Mesendoderm (in vitro differentiated cells): ENCODE measurements at regions not wholly inside any gene's neighbourhood (a gene's known extent, or its start where the extent isn't known, plus 50 kb on each side); places are given as distances from the start of the nearest gene placed in this dataset.

Experiments used
- DNase-seq: peaks from one replicate; pipeline ENCODE4 v3.0.0; 2013
- H2AK5ac ChIP-seq: 2 replicates; pipeline ENCODE4 v1.6.1; 2013; ENCODE audit warnings: low read length, inconsistent platforms
- H2BK120ac ChIP-seq: 2 replicates; pipeline ENCODE4 v1.6.1; 2013; ENCODE audit warnings: low read depth, mild to moderate bottlenecking, low read length, moderate library complexity, mixed read lengths
- H2BK15ac ChIP-seq: replicated peaks from 2 replicates; pipeline ENCODE4 v1.6.1; 2013; ENCODE audit warnings: low read depth, mild to moderate bottlenecking, moderate library complexity
- H2BK5ac ChIP-seq: 2 replicates; pipeline ENCODE4 v1.6.1; 2013; ENCODE audit warnings: low read length, inconsistent platforms
- H3K18ac ChIP-seq: 2 replicates; pipeline ENCODE4 v1.6.1; 2013; ENCODE audit warnings: mild to moderate bottlenecking, low read length, mixed read lengths
- H3K23ac ChIP-seq: one replicate; pipeline ENCODE4 v1.6.1; 2013; ENCODE audit warnings: low read length
- H3K27ac ChIP-seq: 2 replicates; pipeline ENCODE4 v1.5.1; 2013; ENCODE audit warnings: low read depth, mild to moderate bottlenecking, inconsistent platforms, low read length, moderate library complexity
- H3K27me3 ChIP-seq: 2 replicates; pipeline ENCODE4 v1.6.1; 2013; ENCODE audit warnings: low read length, control low read depth, mild to moderate bottlenecking, inconsistent platforms; ENCODE audit not compliant: insufficient read depth, poor library complexity
- H3K36me3 ChIP-seq: 2 replicates; pipeline ENCODE4 v1.6.1; 2013; ENCODE audit warnings: low read length, inconsistent platforms; ENCODE audit not compliant: control insufficient read depth, insufficient read depth
- H3K4ac ChIP-seq: one replicate; pipeline ENCODE4 v1.6.1; 2013; ENCODE audit warnings: low read depth, mild to moderate bottlenecking, low read length, moderate library complexity
- H3K4me1 ChIP-seq: 2 replicates; pipeline ENCODE4 v1.6.1; 2013; ENCODE audit warnings: low read depth, low read length, inconsistent platforms; ENCODE audit not compliant: control insufficient read depth
- H3K4me2 ChIP-seq: 2 replicates; pipeline ENCODE4 v1.6.1; 2013; ENCODE audit warnings: low read length
- H3K4me3 ChIP-seq: 2 replicates; pipeline ENCODE4 v1.5.1; 2013; ENCODE audit warnings: mild to moderate bottlenecking, low read length
- H3K56ac ChIP-seq: one replicate; pipeline ENCODE4 v1.6.1; 2013; ENCODE audit warnings: low read length
- H3K79me1 ChIP-seq: 2 replicates; pipeline ENCODE4 v1.6.1; 2013; ENCODE audit warnings: low read length, inconsistent platforms
- H3K79me2 ChIP-seq: 2 replicates; pipeline ENCODE4 v1.6.1; 2013; ENCODE audit warnings: mild to moderate bottlenecking, low read length; ENCODE audit not compliant: control insufficient read depth, insufficient read depth
- H3K9ac ChIP-seq: 2 replicates; pipeline ENCODE4 v1.6.1; 2013; ENCODE audit warnings: low read length, inconsistent platforms
- H4K5ac ChIP-seq: one replicate; pipeline ENCODE4 v1.6.1; 2013; ENCODE audit warnings: low read length
- H4K8ac ChIP-seq: one replicate; pipeline ENCODE4 v1.6.1; 2013; ENCODE audit warnings: low read depth, mild to moderate bottlenecking, control low read depth, low read length, moderate library complexity
- WGBS: extraction: QIAGEN DNeasy Blood & Tissue Kit; methylation state at CpG from one replicate; pipeline ENCODE4 v1.1.7; 2013; ENCODE audit warnings: low lambda C conversion rate, missing lambda C conversion rate; ENCODE audit not compliant: insufficient coverage; ENCODE audit errors: extremely low coverage; 5-methylcytosine and 5-hydroxymethylcytosine counted together

- H3K23ac ChIP-seq, result no peak overlapping the region
- DNase-seq, result no peak
- no peak overlapping the region for H2AK5ac ChIP-seq
- no peak overlapping the region for H4K8ac ChIP-seq
- H3K4ac ChIP-seq, result no peak overlapping the region
- H3K4me2 ChIP-seq, result no peak overlapping the region
- H2BK15ac ChIP-seq, result no peak overlapping the region
- H3K4me3 ChIP-seq, result no peak overlapping the region
- H2BK5ac ChIP-seq, result no peak overlapping the region
- H3K56ac ChIP-seq, result no peak overlapping the region
- no peaks in the 10 kb centered on the region for H3K4me1 ChIP-seq
- WGBS, result no CpG with 5 or more reads among the region's 1 CpG
- no peaks in the 10 kb centered on the region for H3K79me1 ChIP-seq
- H3K18ac ChIP-seq, result no peak overlapping the region
- no peaks in the 10 kb centered on the region for H3K79me2 ChIP-seq
- no peak overlapping the region for H3K9ac ChIP-seq
- no peak overlapping the region for H3K27ac ChIP-seq
- H3K36me3 ChIP-seq, result no peaks in the 10 kb centered on the region
- no peaks in the 10 kb centered on the region for H3K27me3 ChIP-seq
- H2BK120ac ChIP-seq, result no peak overlapping the region
- H4K5ac ChIP-seq, result no peak overlapping the region
Measured at GRCh38 chr5:67997148-67997547, 218.4 kb upstream of the PIK3R1 start.

GRCh38 chr5:67996596-67996995, 219.0 kb upstream of the PIK3R1 start:
- Histone ChIP-seq H3K79me1 (no peaks in the 10 kb centered on the region), H3K4me1 (no peaks in the 10 kb centered on the region), H3K36me3 (no peaks in the 10 kb centered on the region), H3K56ac (no peak overlapping the region), H3K4me3 (no peak overlapping the region), H2AK5ac (no peak overlapping the region), H2BK5ac (no peak overlapping the region), H3K79me2 (no peaks in the 10 kb centered on the region), H2BK120ac (no peak overlapping the region), H4K8ac (no peak overlapping the region), H3K27me3 (no peaks in the 10 kb centered on the region), H3K18ac (no peak overlapping the region), H3K9ac (no peak overlapping the region), H3K4me2 (no peak overlapping the region), H2BK15ac (no peak overlapping the region), H3K27ac (no peak overlapping the region), H4K5ac (no peak overlapping the region), H3K4ac (no peak overlapping the region), H3K23ac (no peak overlapping the region)
- no CpG with 5 or more reads among the region's 10 CpGs for WGBS
- DNase-seq, result no peak

- no CpG with 5 or more reads among the region's 3 CpGs for WGBS
- Histone ChIP-seq H3K27me3 (no peaks in the 10 kb centered on the region), H2AK5ac (no peak overlapping the region), H3K27ac (no peak overlapping the region), H3K9ac (no peak overlapping the region), H2BK15ac (no peak overlapping the region), H3K36me3 (no peaks in the 10 kb centered on the region), H3K18ac (no peak overlapping the region), H3K4me3 (no peak overlapping the region), H3K23ac (no peak overlapping the region), H4K5ac (no peak overlapping the region), H3K4me1 (no peaks in the 10 kb centered on the region), H3K79me1 (no peaks in the 10 kb centered on the region), H3K4me2 (no peak overlapping the region), H2BK5ac (no peak overlapping the region), H3K4ac (no peak overlapping the region), H2BK120ac (no peak overlapping the region), H4K8ac (no peak overlapping the region), H3K56ac (no peak overlapping the region), H3K79me2 (no peaks in the 10 kb centered on the region)
- DNase-seq, result no peak
Measured at GRCh38 chr5:67992923-67993322, 222.6 kb upstream of the PIK3R1 start.

GRCh38 chr5:67989456-67989855, 226.1 kb upstream of the PIK3R1 start:
- Histone ChIP-seq H2BK120ac (no peak overlapping the region), H3K56ac (no peak overlapping the region), H3K4me3 (no peak overlapping the region), H4K5ac (no peak overlapping the region), H3K23ac (no peak overlapping the region), H3K79me2 (no peaks in the 10 kb centered on the region), H2BK15ac (no peak overlapping the region), H3K36me3 (no peaks in the 10 kb centered on the region), H3K9ac (no peak overlapping the region), H3K4me1 (no peaks in the 10 kb centered on the region), H3K79me1 (no peaks in the 10 kb centered on the region), H4K8ac (no peak overlapping the region), H2BK5ac (no peak overlapping the region), H3K4ac (no peak overlapping the region), H3K27me3 (no peaks in the 10 kb centered on the region), H3K18ac (no peak overlapping the region), H2AK5ac (no peak overlapping the region), H3K27ac (no peak overlapping the region), H3K4me2 (no peak overlapping the region)
- DNase-seq, result peak; percentile 21
- no CpG with 5 or more reads among the region's 2 CpGs for WGBS

- no peaks in the 10 kb centered on the region for H3K79me2 ChIP-seq
- no peak overlapping the region for H3K4me3 ChIP-seq
- H3K27ac ChIP-seq, result no peak overlapping the region
- no peak overlapping the region for H3K18ac ChIP-seq
- H3K23ac ChIP-seq, result no peak overlapping the region
- no peak for DNase-seq
- no CpG with 5 or more reads among the region's 2 CpGs for WGBS
- no peaks in the 10 kb centered on the region for H3K36me3 ChIP-seq
- no peak overlapping the region for H2AK5ac ChIP-seq
- no peaks in the 10 kb centered on the region for H3K27me3 ChIP-seq
- no peak overlapping the region for H4K8ac ChIP-seq
- H3K4me2 ChIP-seq, result no peak overlapping the region
- H3K4me1 ChIP-seq, result no peaks in the 10 kb centered on the region
- no peak overlapping the region for H4K5ac ChIP-seq
- H3K79me1 ChIP-seq, result no peaks in the 10 kb centered on the region
- H2BK120ac ChIP-seq, result no peak overlapping the region
- H3K4ac ChIP-seq, result no peak overlapping the region
- H3K9ac ChIP-seq, result no peak overlapping the region
- no peak overlapping the region for H2BK5ac ChIP-seq
- H2BK15ac ChIP-seq, result no peak overlapping the region
- H3K56ac ChIP-seq, result no peak overlapping the region
Measured at GRCh38 chr5:67986761-67987160, 228.8 kb upstream of the PIK3R1 start.

- peak; percentile 49 for DNase-seq
- no peak overlapping the region for H2AK5ac ChIP-seq
- no peak overlapping the region for H3K27ac ChIP-seq
- peak overlapping the region; percentile 40 for H3K18ac ChIP-seq
- H3K79me1 ChIP-seq, result no peaks in the 10 kb centered on the region
- no CpG with 5 or more reads among the region's 3 CpGs for WGBS
- H3K79me2 ChIP-seq, result no peaks in the 10 kb centered on the region
- no peak overlapping the region for H4K5ac ChIP-seq
- H3K4me1 ChIP-seq, result no peaks in the 10 kb centered on the region
- no peak overlapping the region for H4K8ac ChIP-seq
- H2BK5ac ChIP-seq, result no peak overlapping the region
- no peak overlapping the region for H2BK120ac ChIP-seq
- H3K4me2 ChIP-seq, result no peak overlapping the region
- H3K23ac ChIP-seq, result no peak overlapping the region
- H3K27me3 ChIP-seq, result no peaks in the 10 kb centered on the region
- H3K36me3 ChIP-seq, result no peaks in the 10 kb centered on the region
- H3K56ac ChIP-seq, result no peak overlapping the region
- H3K4me3 ChIP-seq, result no peak overlapping the region
- no peak overlapping the region for H2BK15ac ChIP-seq
- H3K4ac ChIP-seq, result no peak overlapping the region
- H3K9ac ChIP-seq, result no peak overlapping the region
Measured at GRCh38 chr5:67985686-67986387, 229.7 kb upstream of the PIK3R1 start.
